HepG2 (cell line): ENCODE measurements at regions not wholly inside any gene's neighbourhood (a gene's known extent, or its start where the extent isn't known, plus 50 kb on each side); places are given as distances from the start of the nearest gene placed in this dataset.

Experiments used
- ARID3A ChIP-seq: IDR thresholded peaks from 2 replicates; pipeline ENCODE4 v1.6.1; 2012; ENCODE audit warnings: low read depth, low read length, improper control_type of control experiment
- E2F1 ChIP-seq: sonication (generic); formaldehyde crosslinking; IDR thresholded peaks from 2 replicates; pipeline ENCODE4 v1.5.0; 2020; ENCODE audit warnings: missing genetic modification reagents
- FOXO4 ChIP-seq: sonication (generic); formaldehyde crosslinking; conservative IDR thresholded peaks from 2 replicates; pipeline ENCODE4 v1.8.1; 2023; ENCODE audit warnings: missing genetic modification reagents
- ZBTB40 ChIP-seq, 2 experiments: fragments of 450-650 bp in 1 of 2; sonication (generic) in 1 of 2; formaldehyde crosslinking in 1 of 2; IDR thresholded peaks; 2 replicates each; pipeline versions ENCODE4 v1.6.1 to v1.8.0; 2016 to 2022; ENCODE audit warnings: antibody characterized with exemption in 1 of 2, mild to moderate bottlenecking in 1 of 2, missing genetic modification reagents in 1 of 2
- ZFP36 ChIP-seq: fragments of 150-350 bp; IDR thresholded peaks from 2 replicates; pipeline ENCODE4 v1.6.1; 2018; ENCODE audit warnings: borderline replicate concordance, low read length, low read depth; ENCODE audit not compliant: partially characterized antibody
- ZFP90 ChIP-seq: sonication (generic); formaldehyde crosslinking; IDR thresholded peaks from 2 replicates; pipeline ENCODE4 v1.8.0; 2022; ENCODE audit warnings: missing genetic modification reagents, mild to moderate bottlenecking, inconsistent platforms, borderline replicate concordance
- ZNF83 ChIP-seq: sonication (generic); formaldehyde crosslinking; IDR thresholded peaks from 2 replicates; pipeline ENCODE4 v1.4.0; 2020; ENCODE audit warnings: missing genetic modification reagents, mild to moderate bottlenecking, borderline replicate concordance

GRCh38 chr6:170156448-170157375 lies 134.2 kb downstream of the DLL1 start (continued):
- no peak for TF ChIP-seq ZBTB40 (IDR thresholded peaks at IDR 0.05)
- TF ChIP-seq ZBTB40 (CRISPR knock-in tag; IDR thresholded peaks at IDR 0.05), result no peak
- TF ChIP-seq ZFP36, result no peak
- TF ChIP-seq FOXO4 (CRISPR knock-in tag), result no peak
- no peak for TF ChIP-seq ARID3A
- TF ChIP-seq E2F1, result no peak
- no peak for TF ChIP-seq ZFP90 (CRISPR knock-in tag)
- no peak for TF ChIP-seq ZNF83 (CRISPR knock-in tag)
